ENCODE measurements at regions not wholly inside any gene's neighbourhood (a gene's known extent, or its start where the extent isn't known, plus 50 kb on each side); places are given as distances from the start of the nearest gene placed in this dataset.

DNA sequence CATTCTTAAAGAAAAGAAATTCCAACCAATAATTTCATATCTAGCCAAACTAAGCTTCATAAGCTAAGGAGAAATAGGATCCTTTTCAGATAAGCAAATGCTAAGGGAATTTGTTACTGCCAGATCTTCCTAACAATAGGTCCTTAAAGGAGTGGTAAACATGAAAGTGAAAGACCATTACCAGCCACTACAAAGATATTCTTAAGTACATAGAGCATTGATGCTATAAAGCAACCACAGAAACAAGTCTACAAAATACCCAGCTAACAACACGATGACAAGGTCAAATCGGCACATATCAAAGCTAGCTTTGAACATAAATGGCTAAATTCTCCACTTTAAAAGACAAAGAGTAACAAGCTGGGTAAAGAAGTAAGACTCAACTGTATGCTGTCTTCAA lies 188.9 kb upstream of the RPRM start:
- H2BK15ac ChIP-seq (ENCODE audit: low read depth, low read length): no peak overlapping the region
- no peak overlapping the region for H3K18ac ChIP-seq (ENCODE audit: insufficient read length, low read depth, low read length)
- H3K56ac ChIP-seq (ENCODE audit: insufficient read length, low read depth, low read length): no peak overlapping the region
- no peak overlapping the region for H2BK20ac ChIP-seq (ENCODE audit: low read depth, low read length, poor library complexity, severe bottlenecking)
- no peak overlapping the region for H3K4ac ChIP-seq (ENCODE audit: low read depth, low read length)
- no peak overlapping the region for H2BK120ac ChIP-seq (ENCODE audit: low read depth, low read length, poor library complexity, severe bottlenecking)
- no peaks in the 10 kb centered on the region for H3K4me1 ChIP-seq (ENCODE audit: insufficient read depth, low read length)
- TF ChIP-seq, protein P1, sequence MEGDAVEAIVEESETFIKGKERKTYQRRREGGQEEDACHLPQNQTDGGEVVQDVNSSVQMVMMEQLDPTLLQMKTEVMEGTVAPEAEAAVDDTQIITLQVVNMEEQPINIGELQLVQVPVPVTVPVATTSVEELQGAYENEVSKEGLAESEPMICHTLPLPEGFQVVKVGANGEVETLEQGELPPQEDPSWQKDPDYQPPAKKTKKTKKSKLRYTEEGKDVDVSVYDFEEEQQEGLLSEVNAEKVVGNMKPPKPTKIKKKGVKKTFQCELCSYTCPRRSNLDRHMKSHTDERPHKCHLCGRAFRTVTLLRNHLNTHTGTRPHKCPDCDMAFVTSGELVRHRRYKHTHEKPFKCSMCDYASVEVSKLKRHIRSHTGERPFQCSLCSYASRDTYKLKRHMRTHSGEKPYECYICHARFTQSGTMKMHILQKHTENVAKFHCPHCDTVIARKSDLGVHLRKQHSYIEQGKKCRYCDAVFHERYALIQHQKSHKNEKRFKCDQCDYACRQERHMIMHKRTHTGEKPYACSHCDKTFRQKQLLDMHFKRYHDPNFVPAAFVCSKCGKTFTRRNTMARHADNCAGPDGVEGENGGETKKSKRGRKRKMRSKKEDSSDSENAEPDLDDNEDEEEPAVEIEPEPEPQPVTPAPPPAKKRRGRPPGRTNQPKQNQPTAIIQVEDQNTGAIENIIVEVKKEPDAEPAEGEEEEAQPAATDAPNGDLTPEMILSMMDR (conservative IDR thresholded peaks at IDR 0.05): no peak
- H4K8ac ChIP-seq (replicated peaks; ENCODE audit: insufficient read length, low read depth, low read length): no peak overlapping the region
- H4K20me1 ChIP-seq (ENCODE audit: control insufficient read depth, insufficient read depth, insufficient read length): no peaks in the 10 kb centered on the region
- no peak overlapping the region for H3T11ph ChIP-seq (ENCODE audit: low read length)
- no peak overlapping the region for H4K91ac ChIP-seq (ENCODE audit: insufficient read length, low read depth, low read length)
- no peak overlapping the region for H2AFZ ChIP-seq (ENCODE audit: low read length)
- no peaks in the 10 kb centered on the region for H3K79me2 ChIP-seq (ENCODE audit: insufficient read depth, low read length)
- H3K27ac ChIP-seq (ENCODE audit: insufficient read length, low read depth, low read length): no peak overlapping the region
- H2AK5ac ChIP-seq (ENCODE audit: insufficient read length, low read length): no peak overlapping the region
- H3K9me3 ChIP-seq (ENCODE audit: control insufficient read depth, low read depth, low read length): no peaks in the 10 kb centered on the region
- no peak overlapping the region for H2BK12ac ChIP-seq (ENCODE audit: insufficient read length, low read depth, low read length)
- WGBS (ENCODE audit: extremely low coverage, insufficient read length, low lambda C conversion rate): no CpG with 5 or more reads among the region's 2 CpGs
- H3K4me1 Mint-ChIP-seq: no peaks in the 10 kb centered on the region
- no peak overlapping the region for H3K4me2 ChIP-seq (ENCODE audit: insufficient read depth, insufficient read length, low read length)
- no peak overlapping the region for H3K9ac ChIP-seq (ENCODE audit: extremely low read depth, insufficient read length, low read length)
- H3K14ac ChIP-seq (ENCODE audit: insufficient read depth, low read length): no peak overlapping the region
- peaks cover 44 to 52% of the 10 kb centered on the region in 2 experiments for H3K9me3 Mint-ChIP-seq
- H3K27me3 ChIP-seq (ENCODE audit: insufficient read depth, low read length): no peaks in the 10 kb centered on the region
- H3K27me3 Mint-ChIP-seq (ENCODE audit: low read depth): peaks cover 6% of the 10 kb centered on the region
- H4K5ac ChIP-seq (ENCODE audit: insufficient read length, low read depth, low read length): no peak overlapping the region
- no peak overlapping the region for H3K27ac Mint-ChIP-seq
- peaks cover 8 to 30% (median 22%) of the 10 kb centered on the region in 3 experiments for H3K36me3 Mint-ChIP-seq (ENCODE audit: insufficient read depth in 1 of 3, low read depth in 3 of 3)
- H2BK5ac ChIP-seq (ENCODE audit: insufficient read length, low read length): no peak overlapping the region
- H3K79me1 ChIP-seq (ENCODE audit: insufficient read depth, low read depth, low read length, poor library complexity, severe bottlenecking): no peaks in the 10 kb centered on the region
- H3K4me3 Mint-ChIP-seq: no peak overlapping the region
- H3K23ac ChIP-seq (ENCODE audit: insufficient read length, low read depth, low read length): no peak overlapping the region
- no peak for DNase-seq
- no peaks in the 10 kb centered on the region for H3K23me2 ChIP-seq (ENCODE audit: insufficient read length, low read depth, low read length, poor library complexity, severe bottlenecking)
